Memory B cell (primary cell): ENCODE measurements at regions not wholly inside any gene's neighbourhood (a gene's known extent, or its start where the extent isn't known, plus 50 kb on each side); places are given as distances from the start of the nearest gene placed in this dataset.

ENCODE experiments used
- ATAC-seq: fragments of 150-1000 bp; cut with Tn5 transposase; 2 replicates; pipeline ENCODE4 v1.10.0; 2021; ENCODE audit warnings: low read depth, mild to moderate bottlenecking, moderate library complexity
- DNase-seq, 2 donors: peaks; one replicate each; pipeline ENCODE4 v3.0.0; 2022; ENCODE audit warnings: low spot score in 2 of 2
- H3K27ac Mint-ChIP-seq: one replicate; pipeline ENCODE4 v1.8.0; 2022; ENCODE audit warnings: mild to moderate bottlenecking, moderate library complexity, mixed read lengths
- H3K27me3 Mint-ChIP-seq: one replicate; pipeline ENCODE4 v1.8.0; 2022; ENCODE audit warnings: mixed read lengths
- H3K36me3 Mint-ChIP-seq: one replicate; pipeline ENCODE4 v1.8.0; 2022; ENCODE audit warnings: mild to moderate bottlenecking, mixed read lengths
- H3K4me1 Mint-ChIP-seq: one replicate; pipeline ENCODE4 v1.8.0; 2022; ENCODE audit warnings: mixed read lengths
- H3K4me3 Mint-ChIP-seq: one replicate; pipeline ENCODE4 v1.8.0; 2022; ENCODE audit warnings: mild to moderate bottlenecking, moderate library complexity, mixed read lengths
- H3K9me3 Mint-ChIP-seq: one replicate; pipeline ENCODE4 v1.8.0; 2022; ENCODE audit warnings: mixed read lengths

GRCh38 chr12:126798449-126798848 is 1468.5 kb upstream of the TMEM132C start:
- no peak for ATAC-seq
- no peak for DNase-seq
- no peak overlapping the region for H3K4me3 Mint-ChIP-seq
- H3K27ac Mint-ChIP-seq: no peak overlapping the region
- H3K36me3 Mint-ChIP-seq: no peaks in the 10 kb centered on the region
- H3K27me3 Mint-ChIP-seq: peaks cover 1% of the 10 kb centered on the region
- H3K4me1 Mint-ChIP-seq: no peaks in the 10 kb centered on the region
- no peaks in the 10 kb centered on the region for H3K9me3 Mint-ChIP-seq

- Mint-ChIP-seq H3K27ac (no peak overlapping the region), H3K27me3 (peaks cover 9% of the 10 kb centered on the region), H3K4me3 (no peak overlapping the region), H3K4me1 (no peaks in the 10 kb centered on the region), H3K36me3 (no peaks in the 10 kb centered on the region), H3K9me3 (no peaks in the 10 kb centered on the region)
- ATAC-seq (no peak), DNase-seq (no peak)
These were observed 1459.6 kb upstream of the TMEM132C start for GRCh38 chr12:126807312-126807865.

- Mint-ChIP-seq H3K4me3 (no peak overlapping the region), H3K4me1 (no peaks in the 10 kb centered on the region), H3K27ac (no peak overlapping the region), H3K9me3 (no peaks in the 10 kb centered on the region), H3K36me3 (no peaks in the 10 kb centered on the region), H3K27me3 (peaks cover 10% of the 10 kb centered on the region)
- DNase-seq (no peak), ATAC-seq (no peak)
These were observed 1455.6 kb upstream of the TMEM132C start for GRCh38 chr12:126811391-126811790.

- ATAC-seq (no peak), DNase-seq (no peak)
- no peaks in the 10 kb centered on the region for H3K4me1 Mint-ChIP-seq
- H3K27me3 Mint-ChIP-seq: peaks cover under 1% of the 10 kb centered on the region
- H3K27ac Mint-ChIP-seq: no peak overlapping the region
- H3K9me3 Mint-ChIP-seq: peaks cover 7% of the 10 kb centered on the region
- peaks cover 2% of the 10 kb centered on the region for H3K36me3 Mint-ChIP-seq
- no peak overlapping the region for H3K4me3 Mint-ChIP-seq
These were observed 1447.4 kb upstream of the TMEM132C start for GRCh38 chr12:126819554-126819953.

GRCh38 chr12:126830778-126831680 is 1435.9 kb upstream of the TMEM132C start:
- Mint-ChIP-seq H3K9me3 (peaks cover 20% of the 10 kb centered on the region), H3K36me3 (peaks cover 4% of the 10 kb centered on the region), H3K4me3 (no peak overlapping the region), H3K4me1 (no peaks in the 10 kb centered on the region), H3K27me3 (peaks cover 11% of the 10 kb centered on the region), H3K27ac (no peak overlapping the region)
- DNase-seq (no peak), ATAC-seq (peak; percentile 32)

- Mint-ChIP-seq H3K27ac (no peak overlapping the region), H3K9me3 (peaks cover 28% of the 10 kb centered on the region), H3K4me1 (no peaks in the 10 kb centered on the region), H3K4me3 (no peak overlapping the region), H3K27me3 (peaks cover 12% of the 10 kb centered on the region), H3K36me3 (peaks cover 2% of the 10 kb centered on the region)
- no peak for DNase-seq
- no peak for ATAC-seq
These were observed 1429.3 kb upstream of the TMEM132C start for GRCh38 chr12:126837697-126838096.

- Mint-ChIP-seq H3K4me1 (no peaks in the 10 kb centered on the region), H3K9me3 (no peaks in the 10 kb centered on the region), H3K4me3 (no peak overlapping the region), H3K36me3 (no peaks in the 10 kb centered on the region), H3K27ac (no peak overlapping the region), H3K27me3 (peaks cover 4% of the 10 kb centered on the region)
- DNase-seq (no peak), ATAC-seq (no peak)
These were observed 1422.9 kb upstream of the TMEM132C start for GRCh38 chr12:126843915-126844669.

GRCh38 chr12:126847005-126847629 is 1419.9 kb upstream of the TMEM132C start:
- H3K4me3 Mint-ChIP-seq: no peak overlapping the region
- no peaks in the 10 kb centered on the region for H3K9me3 Mint-ChIP-seq
- peaks cover 1% of the 10 kb centered on the region for H3K27me3 Mint-ChIP-seq
- ATAC-seq: no peak
- H3K4me1 Mint-ChIP-seq: no peaks in the 10 kb centered on the region
- H3K36me3 Mint-ChIP-seq: no peaks in the 10 kb centered on the region
- DNase-seq: no peak
- H3K27ac Mint-ChIP-seq: no peak overlapping the region

GRCh38 chr12:126855768-126856167 is 1411.2 kb upstream of the TMEM132C start:
- Mint-ChIP-seq H3K36me3 (no peaks in the 10 kb centered on the region), H3K27me3 (peaks cover 1% of the 10 kb centered on the region), H3K9me3 (peaks cover 1% of the 10 kb centered on the region), H3K4me1 (no peaks in the 10 kb centered on the region), H3K27ac (no peak overlapping the region), H3K4me3 (no peak overlapping the region)
- DNase-seq (no peak), ATAC-seq (no peak)

- no peak for ATAC-seq
- H3K27me3 Mint-ChIP-seq: peaks cover 1% of the 10 kb centered on the region
- H3K9me3 Mint-ChIP-seq: peaks cover 1% of the 10 kb centered on the region
- no peak overlapping the region for H3K27ac Mint-ChIP-seq
- H3K4me3 Mint-ChIP-seq: no peak overlapping the region
- no peaks in the 10 kb centered on the region for H3K4me1 Mint-ChIP-seq
- H3K36me3 Mint-ChIP-seq: no peaks in the 10 kb centered on the region
- DNase-seq: no peak
These were observed 1410.0 kb upstream of the TMEM132C start for GRCh38 chr12:126856958-126857357.

GRCh38 chr12:126858560-126858959 is 1408.4 kb upstream of the TMEM132C start:
- Mint-ChIP-seq H3K9me3 (peaks cover 1% of the 10 kb centered on the region), H3K27me3 (no peaks in the 10 kb centered on the region), H3K36me3 (no peaks in the 10 kb centered on the region), H3K4me3 (no peak overlapping the region), H3K27ac (no peak overlapping the region), H3K4me1 (no peaks in the 10 kb centered on the region)
- DNase-seq (no peak), ATAC-seq (no peak)

- H3K4me3 Mint-ChIP-seq: no peak overlapping the region
- no peaks in the 10 kb centered on the region for H3K27me3 Mint-ChIP-seq
- DNase-seq (no peak), ATAC-seq (no peak)
- peaks cover 1% of the 10 kb centered on the region for H3K9me3 Mint-ChIP-seq
- no peaks in the 10 kb centered on the region for H3K4me1 Mint-ChIP-seq
- no peaks in the 10 kb centered on the region for H3K36me3 Mint-ChIP-seq
- no peak overlapping the region for H3K27ac Mint-ChIP-seq
These were observed 1406.8 kb upstream of the TMEM132C start for GRCh38 chr12:126860210-126860609.

GRCh38 chr12:126862500-126862899 is 1404.5 kb upstream of the TMEM132C start:
- Mint-ChIP-seq H3K4me3 (no peak overlapping the region), H3K36me3 (no peaks in the 10 kb centered on the region), H3K4me1 (no peaks in the 10 kb centered on the region), H3K27me3 (no peaks in the 10 kb centered on the region), H3K27ac (no peak overlapping the region), H3K9me3 (peaks cover 1% of the 10 kb centered on the region)
- DNase-seq (no peak), ATAC-seq (no peak)

- no peak overlapping the region for H3K4me3 Mint-ChIP-seq
- H3K36me3 Mint-ChIP-seq: no peaks in the 10 kb centered on the region
- ATAC-seq (no peak), DNase-seq (no peak)
- H3K27ac Mint-ChIP-seq: no peak overlapping the region
- H3K27me3 Mint-ChIP-seq: no peaks in the 10 kb centered on the region
- H3K4me1 Mint-ChIP-seq: no peaks in the 10 kb centered on the region
- H3K9me3 Mint-ChIP-seq: no peaks in the 10 kb centered on the region
These were observed 1397.3 kb upstream of the TMEM132C start for GRCh38 chr12:126869644-126870043.
